ENCODE measurements at regions not wholly inside any gene's neighbourhood (a gene's known extent, or its start where the extent isn't known, plus 50 kb on each side); places are given as distances from the start of the nearest gene placed in this dataset.

DNA sequence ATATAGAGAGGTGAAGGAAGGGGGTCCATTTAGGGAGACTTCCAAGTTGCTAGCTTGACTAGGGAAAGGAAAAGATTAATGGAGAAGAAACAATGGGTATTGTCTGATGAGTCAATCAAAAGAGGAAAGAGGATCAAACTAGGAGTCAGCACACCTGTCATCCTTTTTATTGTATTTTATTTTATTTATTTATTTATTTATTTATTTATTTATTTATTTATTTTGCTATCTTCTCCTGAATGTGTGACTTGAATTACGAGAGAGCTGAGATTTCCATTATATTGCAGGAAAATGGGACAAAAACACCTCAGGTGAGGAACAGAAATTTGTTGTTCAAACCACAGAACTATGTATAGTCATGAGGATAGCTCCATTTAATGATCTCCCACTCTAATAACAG lies 58.9 kb downstream of the NUDT11 start:
- DNase-seq, result no peak

DNA sequence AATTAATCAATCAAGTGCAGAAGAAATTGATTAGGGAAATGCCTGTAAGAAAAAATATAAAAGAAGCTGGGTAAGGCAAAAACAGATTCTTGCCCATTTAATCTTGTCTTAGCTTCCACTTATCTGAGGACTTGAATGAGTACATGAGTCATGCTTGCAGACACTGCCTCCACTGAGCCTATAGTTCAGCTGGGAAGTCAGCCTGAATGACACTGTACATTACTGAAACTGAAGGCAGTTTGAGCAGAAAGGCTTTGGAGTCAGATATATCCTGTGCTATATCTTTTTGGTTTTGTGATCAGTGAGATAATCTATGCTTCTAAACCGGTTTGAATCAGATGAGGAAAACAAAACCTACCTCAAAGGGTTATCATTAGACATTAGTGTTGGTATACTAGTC lies 61.3 kb downstream of the NUDT11 start:
- DNase-seq, result no peak

DNA sequence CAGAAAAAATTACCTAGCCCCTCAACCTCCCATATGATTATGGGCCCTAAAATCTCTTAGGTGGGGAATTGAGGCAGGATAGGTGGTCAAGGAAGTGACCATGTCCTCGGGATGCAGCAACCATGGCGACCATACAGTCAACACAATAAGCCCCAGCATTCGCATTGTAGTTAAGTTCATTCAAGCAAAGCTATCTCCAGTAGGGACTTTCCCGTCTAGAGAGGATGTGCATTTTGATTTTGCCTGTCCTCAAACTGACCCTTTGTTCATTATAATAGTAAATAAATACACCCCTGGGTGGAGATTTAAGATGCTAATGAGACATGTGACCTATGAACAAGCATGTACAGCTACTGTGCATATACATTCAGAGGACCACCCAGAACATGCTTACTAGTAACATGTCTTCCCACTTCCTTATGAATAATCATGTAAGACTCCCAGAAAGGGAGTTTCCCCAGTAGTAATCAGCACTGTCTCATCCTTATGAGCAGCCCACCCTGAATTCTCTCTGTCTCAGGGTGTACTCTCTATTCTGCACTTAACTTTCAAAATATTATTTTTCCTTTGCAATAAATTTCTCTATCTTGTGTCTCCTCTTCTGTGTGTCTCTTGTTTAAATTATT lies 74.3 kb downstream of the NUDT11 start:
- no peak for DNase-seq

DNA sequence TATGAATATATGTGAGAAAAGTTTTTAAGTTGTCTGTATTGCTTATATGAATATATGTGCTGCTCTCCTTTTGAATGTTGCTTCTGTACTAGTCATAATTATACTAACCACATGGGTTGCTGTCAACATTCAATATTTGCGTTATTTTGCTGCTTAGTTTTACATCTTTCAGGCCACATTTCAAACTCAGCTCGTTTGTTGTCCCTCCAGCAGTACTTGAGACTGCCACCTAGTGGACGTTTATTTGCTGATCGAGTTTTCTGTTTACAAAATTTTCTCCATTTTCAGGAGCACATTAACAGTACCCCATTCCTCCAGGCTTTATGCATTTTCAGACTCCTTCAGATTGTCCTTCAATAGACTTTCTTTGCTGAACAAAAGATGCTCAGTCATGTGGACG lies 75.8 kb downstream of the NUDT11 start:
- DNase-seq, result peak in 5 of 58 donors; percentile 0 to 28 (median 12)

DNA sequence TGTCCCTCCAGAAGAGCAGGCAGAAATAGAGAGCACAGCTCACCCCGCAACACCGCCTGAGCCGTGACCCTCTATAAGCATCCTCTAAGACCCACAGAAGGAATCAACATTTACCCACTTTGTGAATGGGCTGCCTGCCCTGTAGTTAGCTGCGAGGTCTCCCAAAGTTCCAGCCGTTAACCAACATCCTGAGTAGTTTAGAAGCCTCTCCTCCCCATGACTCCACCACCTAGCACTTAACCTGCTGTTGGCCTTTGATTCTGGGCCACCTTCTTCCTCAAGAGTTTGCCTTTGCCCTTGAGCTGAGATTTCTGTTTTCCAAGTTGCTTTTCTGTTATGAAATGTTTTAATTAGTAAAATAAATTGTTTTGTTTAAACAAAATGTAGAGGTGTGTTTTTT lies 75.8 kb downstream of the NUDT10 start:
- no peak for DNase-seq

DNA sequence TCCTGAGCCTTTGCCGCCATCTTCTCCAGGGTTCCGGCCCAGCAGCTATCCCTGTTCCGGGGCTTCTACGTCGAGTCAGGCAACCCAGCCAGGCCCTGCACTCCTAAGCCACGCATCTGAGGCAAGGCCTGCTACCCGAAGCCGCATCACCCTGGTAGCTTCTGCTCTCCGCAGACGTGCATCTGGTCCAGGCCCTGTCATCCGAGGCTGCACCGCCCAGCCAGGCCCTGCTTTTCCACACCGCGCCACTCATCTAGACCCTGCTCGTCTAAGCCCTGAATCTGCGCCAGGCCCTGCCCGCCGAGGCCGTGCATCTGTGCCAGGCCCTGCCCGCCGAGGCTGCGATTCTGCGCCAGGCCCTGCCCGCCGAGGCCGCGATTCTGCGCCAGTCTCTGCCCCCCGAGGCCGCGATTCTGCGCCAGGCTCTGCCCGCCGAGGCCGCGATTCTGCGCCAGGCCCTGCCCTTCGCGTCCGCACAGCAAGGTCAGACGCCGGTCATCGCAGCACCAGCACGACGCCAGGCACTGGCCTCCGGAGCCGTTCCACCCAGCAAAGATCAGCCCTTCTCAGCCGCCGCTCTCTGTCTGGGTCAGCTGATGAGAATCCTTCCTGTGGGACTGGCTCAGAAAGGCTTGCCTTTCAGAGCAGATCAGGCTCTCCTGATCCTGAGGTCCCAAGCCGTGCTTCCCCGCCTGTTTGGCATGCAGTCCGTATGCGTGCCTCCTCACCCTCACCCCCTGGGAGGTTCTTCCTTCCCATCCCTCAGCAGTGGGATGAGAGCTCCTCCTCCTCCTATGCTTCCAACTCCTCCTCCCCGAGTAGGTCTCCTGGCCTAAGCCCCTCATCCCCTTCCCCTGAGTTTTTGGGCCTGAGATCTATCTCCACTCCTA lies 75.1 kb downstream of the NUDT10 start:
- no peak for DNase-seq

DNA sequence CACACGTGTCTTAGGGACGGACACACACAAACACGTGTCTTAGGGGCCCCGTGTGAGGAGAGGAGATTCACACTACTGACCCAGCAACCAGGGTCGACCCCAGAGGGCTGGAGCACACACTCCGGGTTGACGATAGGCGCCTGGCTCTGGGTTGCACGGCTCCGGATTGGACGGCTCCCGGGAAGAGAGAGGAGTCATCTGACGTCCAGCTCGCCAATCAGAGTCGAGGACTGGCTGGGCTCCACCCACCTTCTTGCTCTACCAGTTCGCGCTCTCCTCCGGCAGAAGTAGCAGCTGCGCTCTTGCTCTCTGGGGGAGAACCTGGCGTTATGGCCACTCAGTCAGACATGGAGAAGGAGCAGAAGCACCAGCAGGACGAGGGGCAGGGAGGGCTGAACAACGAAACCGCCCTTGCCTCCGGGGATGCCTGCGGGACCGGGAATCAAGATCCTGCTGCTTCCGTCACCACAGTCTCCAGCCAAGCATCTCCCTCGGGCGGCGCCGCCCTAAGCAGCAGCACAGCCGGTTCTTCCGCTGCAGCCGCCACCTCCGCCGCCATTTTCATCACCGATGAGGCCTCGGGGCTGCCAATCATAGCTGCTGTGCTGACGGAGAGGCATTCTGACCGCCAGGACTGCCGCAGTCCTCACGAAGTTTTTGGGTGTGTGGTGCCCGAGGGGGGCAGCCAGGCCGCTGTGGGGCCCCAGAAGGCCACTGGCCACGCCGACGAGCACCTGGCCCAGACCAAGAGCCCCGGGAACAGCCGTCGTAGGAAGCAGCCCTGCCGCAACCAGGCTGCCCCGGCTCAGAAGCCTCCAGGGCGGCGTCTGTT lies 74.3 kb downstream of the NUDT10 start:
- DNase-seq, result no peak

DNA sequence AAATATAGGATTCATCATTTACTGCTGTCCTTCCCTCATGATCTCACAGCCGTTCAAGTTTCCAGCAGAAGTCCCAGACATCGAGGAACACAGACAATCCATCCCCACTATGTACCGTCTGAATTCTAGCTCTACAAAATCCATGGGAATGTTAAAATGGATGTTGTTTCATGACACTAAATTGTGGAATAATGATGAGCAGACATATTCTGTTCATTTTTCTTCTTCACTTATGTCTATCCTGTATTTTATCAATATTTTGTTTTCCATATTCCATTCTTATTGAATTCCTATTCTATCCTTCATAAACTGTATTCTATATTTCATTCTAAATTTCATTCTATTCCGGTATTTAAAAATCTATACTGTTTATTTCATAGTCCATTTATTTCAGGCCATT lies 71.8 kb downstream of the NUDT10 start:
- no peak for DNase-seq

DNA sequence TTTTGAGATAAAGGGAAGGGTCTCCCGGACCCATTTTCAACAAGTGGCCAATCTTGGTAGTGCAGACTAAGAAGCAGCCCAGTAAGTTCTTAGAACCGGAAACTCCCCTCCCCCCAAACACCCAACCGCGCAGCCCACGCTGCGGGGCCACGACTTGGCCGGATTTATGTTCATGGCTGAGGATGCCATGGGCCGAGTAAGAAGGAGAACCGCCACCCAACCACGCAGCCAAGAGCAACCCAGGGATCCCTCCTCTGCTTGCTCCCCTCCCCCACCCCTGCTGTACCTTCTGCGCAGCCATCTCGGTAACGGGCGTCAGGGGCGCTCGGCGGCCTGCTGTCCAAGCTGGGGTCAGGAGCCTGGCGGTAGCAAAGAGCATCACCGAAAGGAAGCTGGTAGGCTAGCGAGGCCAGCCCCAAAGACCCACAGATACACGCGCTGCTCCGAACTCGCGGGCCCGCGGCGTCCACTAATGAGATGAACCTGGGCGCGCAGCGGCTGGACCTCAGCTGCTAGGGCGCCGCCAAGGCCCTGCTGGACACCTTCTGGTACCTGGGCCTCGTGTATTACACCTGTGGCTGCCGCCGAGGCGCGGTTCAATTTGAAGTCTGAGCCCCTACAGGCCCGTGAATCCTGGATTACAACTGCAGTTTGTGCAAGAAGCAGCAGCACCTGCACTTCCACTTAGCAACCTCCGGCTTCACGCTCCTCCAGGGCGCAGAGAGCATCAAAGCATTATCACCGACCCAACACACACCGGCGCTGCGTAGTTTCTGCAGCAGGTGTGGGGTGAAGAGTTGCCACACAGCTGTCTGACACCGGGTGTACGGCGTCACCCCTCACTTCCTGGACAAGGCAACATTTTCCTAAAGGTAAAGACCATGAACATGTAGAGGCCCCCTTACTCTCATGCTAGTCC lies 63.4 kb downstream of the NUDT10 start:
- peak in 30 of 58 donors; percentile 1 to 56 (median 14) for DNase-seq

DNA sequence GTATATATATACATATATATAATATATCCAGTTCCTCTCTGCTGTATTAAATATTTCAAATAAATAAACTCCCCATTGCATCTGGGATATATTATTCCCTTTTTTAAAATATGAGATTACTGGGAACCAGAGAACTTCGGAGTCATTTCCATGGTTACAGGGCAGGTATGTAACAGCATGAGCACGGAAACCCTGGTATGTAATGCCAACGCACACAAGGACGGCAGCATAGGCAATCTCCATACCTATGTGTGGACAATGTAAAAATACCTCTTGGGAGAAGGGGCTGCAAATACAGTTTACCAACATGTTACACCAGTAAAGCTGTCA lies 62.8 kb downstream of the NUDT10 start:
- DNase-seq, result no peak

All from anterior cingulate cortex (tissue), 58 donors.